GM12878 (cell line): ENCODE measurements at regions not wholly inside any gene's neighbourhood (a gene's known extent, or its start where the extent isn't known, plus 50 kb on each side); places are given as distances from the start of the nearest gene placed in this dataset.

Experiments
- ATAC-seq: fragments of 200-7000 bp; cut with Tn5 transposase; 3 replicates; pipeline ENCODE4 v1.9.1; 2020; ENCODE audit warnings: mild to moderate bottlenecking, moderate library complexity
- BruUV-seq: library from RNA; stranded (reverse); fragments of 400-500 nt; replicated peaks from 2 replicates; lab custom pipeline; 2021; lab: Mats Ljungman, UMichigan
- CTCF ChIA-PET: fragments of 300-600 bp; sonication (Branson Sonifier 250); formaldehyde crosslinking; extraction: SDS; loops from one replicate; lab custom pipeline; 2021; ENCODE audit warnings: inconsistent platforms; lab: Yijun Ruan, JAX
- POLR2A ChIA-PET: fragments of 350-600 bp; formaldehyde crosslinking; extraction: SDS; loops from one replicate; lab custom pipeline; 2021; ENCODE audit warnings: inconsistent platforms; lab: Charles Lee
- RAD21 ChIA-PET: fragments of 300-600 bp; sonication (Branson Sonifier 250); formaldehyde crosslinking; loops from one replicate; lab custom pipeline; 2023; ENCODE audit warnings: antibody characterized with exemption; ENCODE audit not compliant: unreplicated experiment; lab: Charles Lee
- SMC1A ChIA-PET: fragments of 300-600 bp; sonication (Branson Sonifier 250); formaldehyde crosslinking; loops from one replicate; lab custom pipeline; 2023; ENCODE audit not compliant: unreplicated experiment, uncharacterized antibody; lab: Charles Lee
- DNase-seq: peaks from one replicate; pipeline ENCODE4 v3.0.0-alpha.2; 2011; ENCODE audit warnings: low read depth, low spot score
- FAIRE-seq: peaks from 3 replicates; lab custom pipeline; 2011; peaks lifted over from hg19 to GRCh38; lab: Jason Lieb, UNC
- H2AFZ ChIP-seq: 2 replicates; pipeline ENCODE4 v1.6.0; 2011; ENCODE audit warnings: low read depth, low read length, control low read depth; ENCODE audit not compliant: control insufficient read depth
- H3K27ac ChIP-seq: 2 replicates; pipeline ENCODE4 v1.5.1; 2011; ENCODE audit warnings: control low read depth; ENCODE audit not compliant: control insufficient read depth, insufficient read depth
- H3K27me3 ChIP-seq, 2 experiments: replicated peaks in 1 of 2; 2 replicates each; pipeline versions ENCODE4 v1.6.0 to v1.6.1; 2011; ENCODE audit warnings: low read length in 1 of 2; ENCODE audit not compliant: control insufficient read depth in 2 of 2, insufficient read depth in 2 of 2
- H3K36me3 ChIP-seq, 2 experiments: 2 replicates each; pipeline ENCODE4 v1.5.1; 2011; ENCODE audit warnings: low read length in 1 of 2; ENCODE audit not compliant: control insufficient read depth in 2 of 2, insufficient read depth in 2 of 2
- H3K4me1 ChIP-seq: 2 replicates; pipeline ENCODE4 v1.6.1; 2011; ENCODE audit warnings: mild to moderate bottlenecking, low read length, moderate library complexity, mixed read lengths; ENCODE audit not compliant: control insufficient read depth, insufficient read depth
- H3K4me2 ChIP-seq: 2 replicates; pipeline ENCODE4 v1.6.0; 2011; ENCODE audit warnings: control low read depth; ENCODE audit not compliant: control insufficient read depth, insufficient read depth
- H3K4me3 ChIP-seq: fragments of 200-600 bp; sonication (generic); 2 replicates; pipeline ENCODE4 v1.5.1; 2016
- H3K79me2 ChIP-seq: 2 replicates; pipeline ENCODE4 v1.6.0; 2011; ENCODE audit warnings: low read length; ENCODE audit not compliant: control insufficient read depth, insufficient read depth
- H3K9ac ChIP-seq: 2 replicates; pipeline ENCODE4 v1.8.0; 2011; ENCODE audit warnings: low read length, control low read depth, mixed read lengths; ENCODE audit not compliant: control insufficient read depth, insufficient read depth
- H3K9me3 ChIP-seq: replicated peaks from 3 replicates; pipeline ENCODE4 v1.5.1; 2011; ENCODE audit warnings: mild to moderate bottlenecking, low read length; ENCODE audit not compliant: control insufficient read depth, insufficient read depth
- H4K20me1 ChIP-seq: 2 replicates; pipeline ENCODE4 v1.6.0; 2011; ENCODE audit not compliant: control insufficient read depth, insufficient read depth
- CBFB ChIP-seq: IDR thresholded peaks from 2 replicates; pipeline ENCODE4 v1.6.1; 2016; ENCODE audit warnings: antibody characterized with exemption, low read depth
- CREB1 ChIP-seq: IDR thresholded peaks from 2 replicates; pipeline ENCODE4 v1.6.1; 2012; ENCODE audit warnings: low read depth, mild to moderate bottlenecking, inconsistent platforms
- PAX8 ChIP-seq: fragments of 450-650 bp; IDR thresholded peaks from 2 replicates; pipeline ENCODE4 v1.6.1; 2017; ENCODE audit warnings: mild to moderate bottlenecking, moderate library complexity
- STAT1 ChIP-seq: fragments of 450-650 bp; conservative IDR thresholded peaks from 2 replicates; pipeline ENCODE4 v1.6.1; 2014; ENCODE audit warnings: antibody characterized with exemption, mild to moderate bottlenecking
- WGBS: methylation state at CpG from one replicate; pipeline ENCODE4 v1.1.6; 2016; ENCODE audit warnings: low lambda C conversion rate; ENCODE audit not compliant: insufficient replicate concordance, insufficient coverage; ENCODE audit errors: missing lambda C conversion rate; 5-methylcytosine and 5-hydroxymethylcytosine counted together
- in situ Hi-C: fragments of 300-500 bp; cut with MboI; formaldehyde crosslinking; loops from 9 replicates; pipeline ENCODE4 v1.14.3; 2018; ENCODE audit warnings: mixed read lengths
- intact Hi-C: fragments of 100-400 bp; cut with micrococcal nuclease; formaldehyde crosslinking; loops from one replicate; pipeline ENCODE4 v1.14.2; 2022; ENCODE audit not compliant: unreplicated experiment
- TF ChIP-seq, protein P1 (sequence below): fragments of 450-650 bp; IDR thresholded peaks from 2 replicates; pipeline ENCODE4 v1.6.1; 2016; ENCODE audit warnings: mild to moderate bottlenecking
- TF ChIP-seq, protein P2 (sequence below): IDR thresholded peaks from 2 replicates; pipeline ENCODE4 v1.6.1; 2011; ENCODE audit warnings: borderline replicate concordance, low read depth, mild to moderate bottlenecking, moderate library complexity, low read length; ENCODE audit not compliant: insufficient read depth, poor library complexity, severe bottlenecking

DNA sequence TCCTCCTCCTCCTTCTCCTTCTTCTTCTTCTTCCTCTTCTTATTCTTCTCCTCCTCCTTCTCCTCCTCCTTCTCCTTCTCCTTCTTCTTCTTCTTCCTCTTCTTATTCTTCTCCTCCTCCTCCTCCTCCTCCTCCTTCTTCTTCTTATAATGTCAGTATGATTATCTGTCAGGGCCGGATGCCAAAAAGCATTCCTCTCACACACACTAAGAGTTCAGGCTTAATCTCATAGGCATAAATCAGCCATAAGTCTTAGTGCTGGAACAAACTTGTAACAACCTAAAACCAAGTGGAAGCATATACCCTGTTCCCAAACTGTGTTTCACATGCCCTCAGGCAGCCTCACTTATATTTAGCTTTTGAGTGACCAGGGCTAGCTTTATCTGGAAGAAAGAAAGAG, 240.3 kb downstream of the LMX1A start (continued):
- TF ChIP-seq CREB1 (no peak), PAX8 (no peak), CBFB (no peak)
- TF ChIP-seq, protein P1, sequence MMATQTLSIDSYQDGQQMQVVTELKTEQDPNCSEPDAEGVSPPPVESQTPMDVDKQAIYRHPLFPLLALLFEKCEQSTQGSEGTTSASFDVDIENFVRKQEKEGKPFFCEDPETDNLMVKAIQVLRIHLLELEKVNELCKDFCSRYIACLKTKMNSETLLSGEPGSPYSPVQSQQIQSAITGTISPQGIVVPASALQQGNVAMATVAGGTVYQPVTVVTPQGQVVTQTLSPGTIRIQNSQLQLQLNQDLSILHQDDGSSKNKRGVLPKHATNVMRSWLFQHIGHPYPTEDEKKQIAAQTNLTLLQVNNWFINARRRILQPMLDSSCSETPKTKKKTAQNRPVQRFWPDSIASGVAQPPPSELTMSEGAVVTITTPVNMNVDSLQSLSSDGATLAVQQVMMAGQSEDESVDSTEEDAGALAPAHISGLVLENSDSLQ, result no peak

DNA sequence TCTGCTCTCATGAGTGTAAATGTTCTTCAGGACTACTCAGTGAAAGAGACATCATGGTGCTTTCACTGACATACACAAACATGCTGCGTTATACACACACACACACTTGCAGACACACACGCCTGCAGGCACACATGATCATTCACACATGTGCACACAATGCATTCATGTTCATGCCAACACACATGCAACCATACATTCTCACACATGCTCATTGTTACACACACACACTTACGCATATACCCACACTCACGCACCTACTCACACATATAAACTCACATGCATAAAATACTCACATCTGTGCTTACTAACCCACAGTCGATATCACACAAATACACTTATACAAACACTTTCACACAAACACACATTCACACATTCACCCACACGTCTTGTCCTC, 241.6 kb downstream of the LMX1A start:
- H3K4me1 ChIP-seq, result no peaks in the 10 kb centered on the region
- ATAC-seq, result no peak
- no peak overlapping the region for H3K27ac ChIP-seq
- intact Hi-C loops, result no loop called here
- no peaks in the 10 kb centered on the region for H3K36me3 ChIP-seq
- no peaks in the 10 kb centered on the region for H3K9me3 ChIP-seq
- SMC1A ChIA-PET, result interaction anchor here (0.6 to 1.0 kb wide), 2 partner anchors 12 to 68 kb away, joined by 3 read pairs; no protein-coding TSS in a partner anchor
- no peaks in the 10 kb centered on the region for H4K20me1 ChIP-seq
- BruUV-seq, result no TSS peak
- FAIRE-seq, result no peak
- WGBS, result 6% methylated on average over 6 of the region's 6 CpGs
- no peak overlapping the region for H3K9ac ChIP-seq
- POLR2A ChIA-PET, result no interaction called here
- CTCF ChIA-PET, result interaction anchor here (0.9 to 3.1 kb wide), 13 partner anchors 9 to 1580 kb away, joined by 3 to 25 read pairs (median 3); no protein-coding TSS in a partner anchor
- H3K79me2 ChIP-seq, result no peaks in the 10 kb centered on the region
- no peak overlapping the region for H3K4me2 ChIP-seq
- H2AFZ ChIP-seq, result no peak overlapping the region
- no peak for TF ChIP-seq STAT1
- TF ChIP-seq, protein P2, sequence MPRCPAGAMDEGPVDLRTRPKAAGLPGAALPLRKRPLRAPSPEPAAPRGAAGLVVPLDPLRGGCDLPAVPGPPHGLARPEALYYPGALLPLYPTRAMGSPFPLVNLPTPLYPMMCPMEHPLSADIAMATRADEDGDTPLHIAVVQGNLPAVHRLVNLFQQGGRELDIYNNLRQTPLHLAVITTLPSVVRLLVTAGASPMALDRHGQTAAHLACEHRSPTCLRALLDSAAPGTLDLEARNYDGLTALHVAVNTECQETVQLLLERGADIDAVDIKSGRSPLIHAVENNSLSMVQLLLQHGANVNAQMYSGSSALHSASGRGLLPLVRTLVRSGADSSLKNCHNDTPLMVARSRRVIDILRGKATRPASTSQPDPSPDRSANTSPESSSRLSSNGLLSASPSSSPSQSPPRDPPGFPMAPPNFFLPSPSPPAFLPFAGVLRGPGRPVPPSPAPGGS, result peak; percentile 69
- RAD21 ChIA-PET, result interaction anchor here (1.4 kb wide), 1 partner anchor 15 kb away, joined by 4 read pairs; no protein-coding TSS in a partner anchor
- in situ Hi-C loops, result no loop called here
- H3K27me3 ChIP-seq, result peaks cover 3 to 6% of the 10 kb centered on the region in 2 experiments; a peak in 2 of 4 replicates
- DNase-seq, result no peak
- H3K4me3 ChIP-seq, result no peak overlapping the region
